ENCODE measurements at regions not wholly inside any gene's neighbourhood (a gene's known extent, or its start where the extent isn't known, plus 50 kb on each side); places are given as distances from the start of the nearest gene placed in this dataset.
A peak's percentile ranks its signal among the peaks of the same experiment; 100 is the strongest.

DNA sequence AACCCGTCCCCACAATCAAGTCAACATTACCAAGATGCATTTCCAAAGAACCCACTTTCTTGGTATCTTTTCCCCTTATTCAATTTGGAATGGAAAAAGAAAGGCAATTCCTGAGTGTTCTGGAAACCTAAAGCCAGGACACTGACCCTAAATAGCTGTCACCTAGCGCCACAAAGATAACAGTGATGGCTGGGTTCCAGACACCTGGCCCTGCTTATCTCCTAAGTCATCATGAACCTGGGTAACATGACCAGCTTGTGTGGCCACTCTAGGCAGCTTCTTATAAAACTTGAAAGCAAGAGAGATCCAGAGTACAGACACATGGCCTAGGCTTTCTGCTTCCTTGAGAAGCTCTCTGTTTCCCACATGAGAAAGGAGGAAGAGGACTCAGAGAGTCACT, 95.4 kb downstream of the BOD1L2 start:
- Histone ChIP-seq H3K9ac (no peak overlapping the region), H3K4me3 (ENCODE audit: low read depth in 2 of 2, low read length in 1 of 2) (no peak overlapping the region), H3K27me3 (ENCODE audit: insufficient read depth) (no peaks in the 10 kb centered on the region), H3F3A (replicated peaks; ENCODE audit: insufficient read depth) (no peaks in the 10 kb centered on the region), H3K27ac (ENCODE audit: low read depth in 2 of 2, low read length in 1 of 2) (no peak overlapping the region), H3K36me3 (replicated peaks in 1 of 2; ENCODE audit: control insufficient read depth in 1 of 2, insufficient read depth in 2 of 2, low read length in 1 of 2) (no peaks in the 10 kb centered on the region), H3K79me2 (ENCODE audit: insufficient read depth) (no peaks in the 10 kb centered on the region), H3K4me2 (no peak overlapping the region), H2AFZ (ENCODE audit: low read depth) (no peak overlapping the region), H3K9me3 (no peaks in the 10 kb centered on the region), H3K4me1 (ENCODE audit: control insufficient read depth in 1 of 2, insufficient read depth in 2 of 2, low read depth in 1 of 2, low read length in 1 of 2) (peaks cover 0 to 3% of the 10 kb centered on the region in 2 experiments; a peak in 1 of 4 replicates), H3K9me2 (no peaks in the 10 kb centered on the region), H4K20me1 (ENCODE audit: insufficient read depth) (no peaks in the 10 kb centered on the region)
- no peak for DNase-seq
- ChIA-PET POLR2A (no interaction called here), CTCF (interaction anchor here (0.8 to 1.3 kb wide), 2 partner anchors 196 to 203 kb away, joined by 4 read pairs; no protein-coding TSS in a partner anchor)
- WGBS (ENCODE audit: low lambda C conversion rate): 44% methylated on average over 2 of the region's 2 CpGs
- TF ChIP-seq GATA2 (CRISPR knock-in tag; IDR thresholded peaks at IDR 0.05): 0 out of 2 replicates have a peak, but pooled peaks have one; percentile 37
- TF ChIP-seq, protein P1, sequence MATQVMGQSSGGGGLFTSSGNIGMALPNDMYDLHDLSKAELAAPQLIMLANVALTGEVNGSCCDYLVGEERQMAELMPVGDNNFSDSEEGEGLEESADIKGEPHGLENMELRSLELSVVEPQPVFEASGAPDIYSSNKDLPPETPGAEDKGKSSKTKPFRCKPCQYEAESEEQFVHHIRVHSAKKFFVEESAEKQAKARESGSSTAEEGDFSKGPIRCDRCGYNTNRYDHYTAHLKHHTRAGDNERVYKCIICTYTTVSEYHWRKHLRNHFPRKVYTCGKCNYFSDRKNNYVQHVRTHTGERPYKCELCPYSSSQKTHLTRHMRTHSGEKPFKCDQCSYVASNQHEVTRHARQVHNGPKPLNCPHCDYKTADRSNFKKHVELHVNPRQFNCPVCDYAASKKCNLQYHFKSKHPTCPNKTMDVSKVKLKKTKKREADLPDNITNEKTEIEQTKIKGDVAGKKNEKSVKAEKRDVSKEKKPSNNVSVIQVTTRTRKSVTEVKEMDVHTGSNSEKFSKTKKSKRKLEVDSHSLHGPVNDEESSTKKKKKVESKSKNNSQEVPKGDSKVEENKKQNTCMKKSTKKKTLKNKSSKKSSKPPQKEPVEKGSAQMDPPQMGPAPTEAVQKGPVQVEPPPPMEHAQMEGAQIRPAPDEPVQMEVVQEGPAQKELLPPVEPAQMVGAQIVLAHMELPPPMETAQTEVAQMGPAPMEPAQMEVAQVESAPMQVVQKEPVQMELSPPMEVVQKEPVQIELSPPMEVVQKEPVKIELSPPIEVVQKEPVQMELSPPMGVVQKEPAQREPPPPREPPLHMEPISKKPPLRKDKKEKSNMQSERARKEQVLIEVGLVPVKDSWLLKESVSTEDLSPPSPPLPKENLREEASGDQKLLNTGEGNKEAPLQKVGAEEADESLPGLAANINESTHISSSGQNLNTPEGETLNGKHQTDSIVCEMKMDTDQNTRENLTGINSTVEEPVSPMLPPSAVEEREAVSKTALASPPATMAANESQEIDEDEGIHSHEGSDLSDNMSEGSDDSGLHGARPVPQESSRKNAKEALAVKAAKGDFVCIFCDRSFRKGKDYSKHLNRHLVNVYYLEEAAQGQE (IDR thresholded peaks at IDR 0.05; ENCODE audit: low read depth, low read length): no peak

DNA sequence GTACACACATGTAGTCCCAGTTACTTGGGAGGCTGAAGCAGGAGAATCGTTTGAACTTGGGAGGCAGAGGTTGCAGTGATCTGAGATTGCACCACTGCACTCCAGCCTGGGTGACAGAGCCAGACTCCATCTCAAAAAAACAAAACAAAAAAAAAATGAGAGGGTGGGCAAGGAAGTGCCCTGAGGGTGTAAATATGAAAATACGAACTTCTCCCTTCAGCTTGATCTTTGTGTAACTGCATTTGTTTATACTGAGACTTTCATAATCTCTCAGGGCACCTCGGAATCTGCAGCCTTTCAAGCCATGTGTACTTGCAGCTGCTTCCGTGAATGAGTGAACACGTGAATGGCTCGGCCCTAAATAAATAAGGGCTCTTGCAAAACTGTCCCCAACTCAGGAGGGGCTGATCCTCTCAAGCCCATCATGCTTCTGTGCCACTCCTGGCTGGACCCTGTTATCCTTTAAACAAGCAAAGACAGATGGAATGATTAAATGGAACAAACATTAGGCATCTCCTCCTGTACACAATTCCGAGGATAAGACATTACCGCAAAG, 96.8 kb downstream of the BOD1L2 start:
- no peaks in the 10 kb centered on the region for H3K9me2 ChIP-seq
- no peaks in the 10 kb centered on the region for H3F3A ChIP-seq (replicated peaks; ENCODE audit: insufficient read depth)
- H3K4me1 ChIP-seq (ENCODE audit: control insufficient read depth in 1 of 2, insufficient read depth in 2 of 2, low read depth in 1 of 2, low read length in 1 of 2): peaks cover 0 to 3% of the 10 kb centered on the region in 2 experiments; a peak in 1 of 4 replicates
- H3K4me2 ChIP-seq: no peak overlapping the region
- CTCF ChIA-PET: no interaction called here
- H4K20me1 ChIP-seq (ENCODE audit: insufficient read depth): no peaks in the 10 kb centered on the region
- H2AFZ ChIP-seq (ENCODE audit: low read depth): no peak overlapping the region
- 39% methylated on average over 8 of the region's 8 CpGs for WGBS (ENCODE audit: low lambda C conversion rate)
- H3K27ac ChIP-seq (ENCODE audit: low read depth in 2 of 2, low read length in 1 of 2): no peak overlapping the region
- H3K36me3 ChIP-seq (replicated peaks in 1 of 2; ENCODE audit: control insufficient read depth in 1 of 2, insufficient read depth in 2 of 2, low read length in 1 of 2): no peaks in the 10 kb centered on the region
- no peaks in the 10 kb centered on the region for H3K9me3 ChIP-seq
- no peak overlapping the region for H3K9ac ChIP-seq
- H3K79me2 ChIP-seq (ENCODE audit: insufficient read depth): no peaks in the 10 kb centered on the region
- POLR2A ChIA-PET: no interaction called here
- no peak overlapping the region for H3K4me3 ChIP-seq (ENCODE audit: low read depth in 2 of 2, low read length in 1 of 2)
- TF ChIP-seq EP300 (IDR thresholded peaks at IDR 0.05; ENCODE audit: borderline replicate concordance in 1 of 2, low read depth in 1 of 2, low read length in 1 of 2): no peak
- no peak for TF ChIP-seq TAF1 (IDR thresholded peaks at IDR 0.05; ENCODE audit: borderline replicate concordance, low read depth, low read length)
- TF ChIP-seq, protein P2, sequence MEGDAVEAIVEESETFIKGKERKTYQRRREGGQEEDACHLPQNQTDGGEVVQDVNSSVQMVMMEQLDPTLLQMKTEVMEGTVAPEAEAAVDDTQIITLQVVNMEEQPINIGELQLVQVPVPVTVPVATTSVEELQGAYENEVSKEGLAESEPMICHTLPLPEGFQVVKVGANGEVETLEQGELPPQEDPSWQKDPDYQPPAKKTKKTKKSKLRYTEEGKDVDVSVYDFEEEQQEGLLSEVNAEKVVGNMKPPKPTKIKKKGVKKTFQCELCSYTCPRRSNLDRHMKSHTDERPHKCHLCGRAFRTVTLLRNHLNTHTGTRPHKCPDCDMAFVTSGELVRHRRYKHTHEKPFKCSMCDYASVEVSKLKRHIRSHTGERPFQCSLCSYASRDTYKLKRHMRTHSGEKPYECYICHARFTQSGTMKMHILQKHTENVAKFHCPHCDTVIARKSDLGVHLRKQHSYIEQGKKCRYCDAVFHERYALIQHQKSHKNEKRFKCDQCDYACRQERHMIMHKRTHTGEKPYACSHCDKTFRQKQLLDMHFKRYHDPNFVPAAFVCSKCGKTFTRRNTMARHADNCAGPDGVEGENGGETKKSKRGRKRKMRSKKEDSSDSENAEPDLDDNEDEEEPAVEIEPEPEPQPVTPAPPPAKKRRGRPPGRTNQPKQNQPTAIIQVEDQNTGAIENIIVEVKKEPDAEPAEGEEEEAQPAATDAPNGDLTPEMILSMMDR (IDR thresholded peaks at IDR 0.05): no peak
- TF ChIP-seq SIN3A (IDR thresholded peaks at IDR 0.05; ENCODE audit: borderline replicate concordance, low read depth, low read length): no peak
- no peak for TF ChIP-seq SMC3 (IDR thresholded peaks at IDR 0.05; ENCODE audit: low read depth, low read length)
- no peak for TF ChIP-seq MXI1 (IDR thresholded peaks at IDR 0.05; ENCODE audit: low read depth, low read length)
- no peak for TF ChIP-seq RFX5 (IDR thresholded peaks at IDR 0.05; ENCODE audit: low read length)
- TF ChIP-seq GABPA (IDR thresholded peaks at IDR 0.05; ENCODE audit: low read depth): no peak
- no peak for DNase-seq
- no peaks in the 10 kb centered on the region for H3K27me3 ChIP-seq (ENCODE audit: insufficient read depth)
